GM06990 (cell line): ENCODE measurements at regions not wholly inside any gene's neighbourhood (a gene's known extent, or its start where the extent isn't known, plus 50 kb on each side); places are given as distances from the start of the nearest gene placed in this dataset.

Experiments
- DNase-seq: peaks from one replicate; pipeline ENCODE4 v3.0.0-alpha.2; 2011; ENCODE audit not compliant: insufficient read length; ENCODE audit errors: extremely low read depth
- H3K27me3 ChIP-seq: replicated peaks from 2 replicates; pipeline ENCODE4 v1.6.0; 2011; ENCODE audit warnings: low read length; ENCODE audit not compliant: control insufficient read depth, insufficient read depth
- H3K36me3 ChIP-seq: 2 replicates; pipeline ENCODE4 v1.5.1; 2011; ENCODE audit warnings: low read length; ENCODE audit not compliant: control insufficient read depth, insufficient read depth
- H3K4me3 ChIP-seq: replicated peaks from 2 replicates; pipeline ENCODE4 v1.5.1; 2011; ENCODE audit warnings: low read depth, mild to moderate bottlenecking, control low read depth, low read length
- CTCF ChIP-seq: IDR thresholded peaks from 2 replicates; pipeline ENCODE4 v1.5.1; 2011; ENCODE audit warnings: low read length, control low read depth, mild to moderate bottlenecking, inconsistent platforms; ENCODE audit not compliant: insufficient read depth, poor library complexity, severe bottlenecking

GRCh38 chr16:65287307-65287706 is 165.4 kb upstream of the CDH11 start:
- Histone ChIP-seq H3K36me3 (no peaks in the 10 kb centered on the region), H3K27me3 (no peaks in the 10 kb centered on the region), H3K4me3 (no peak overlapping the region)
- DNase-seq, result no peak
- TF ChIP-seq CTCF, result no peak

GRCh38 chr16:65285128-65286048 is 163.5 kb upstream of the CDH11 start:
- no peak overlapping the region for H3K4me3 ChIP-seq
- DNase-seq, result no peak
- no peaks in the 10 kb centered on the region for H3K36me3 ChIP-seq
- no peaks in the 10 kb centered on the region for H3K27me3 ChIP-seq
- TF ChIP-seq CTCF, result no peak

- DNase-seq, result no peak
- no peak overlapping the region for H3K4me3 ChIP-seq
- no peaks in the 10 kb centered on the region for H3K27me3 ChIP-seq
- no peaks in the 10 kb centered on the region for H3K36me3 ChIP-seq
- TF ChIP-seq CTCF, result no peak
Measured at GRCh38 chr16:65284626-65285025, 162.8 kb upstream of the CDH11 start.

GRCh38 chr16:65283181-65283651 is 161.4 kb upstream of the CDH11 start:
- Histone ChIP-seq H3K4me3 (no peak overlapping the region), H3K27me3 (no peaks in the 10 kb centered on the region), H3K36me3 (no peaks in the 10 kb centered on the region)
- TF ChIP-seq CTCF, result no peak
- no peak for DNase-seq

GRCh38 chr16:65281586-65281985 is 159.7 kb upstream of the CDH11 start:
- no peak for TF ChIP-seq CTCF
- Histone ChIP-seq H3K36me3 (no peaks in the 10 kb centered on the region), H3K27me3 (no peaks in the 10 kb centered on the region), H3K4me3 (no peak overlapping the region)
- DNase-seq, result no peak
